GM19455 (cell line): ENCODE measurements at regions not wholly inside any gene's neighbourhood (a gene's known extent, or its start where the extent isn't known, plus 50 kb on each side); places are given as distances from the start of the nearest gene placed in this dataset.
"Not testable (repeated sequence)": the region's sequence is repeated elsewhere in the genome, so short reads cannot be mapped to it uniquely, and the experiment has no call there.

ENCODE experiments used
- ATAC-seq: cut with Tn5 transposase; IDR thresholded peaks from one replicate; pipeline ENCODE4 v1.9.1; 2021; ENCODE audit not compliant: unreplicated experiment

GRCh38 chr10:60523371-60523770 is 133.7 kb upstream of the ANK3 start:
- not testable (repeated sequence) for ATAC-seq

GRCh38 chr10:60522617-60523016 is 132.9 kb upstream of the ANK3 start:
- ATAC-seq: no peak

GRCh38 chr10:60521974-60522405 is 132.3 kb upstream of the ANK3 start:
- ATAC-seq: no peak

GRCh38 chr10:60518745-60519144 is 129.1 kb upstream of the ANK3 start:
- ATAC-seq: no peak

- no peak for ATAC-seq
These were observed 128.1 kb upstream of the ANK3 start for GRCh38 chr10:60517805-60518204.

- no peak for ATAC-seq
These were observed 123.6 kb upstream of the ANK3 start for GRCh38 chr10:60513281-60513680.

- ATAC-seq: no peak
These were observed 122.0 kb upstream of the ANK3 start for GRCh38 chr10:60511477-60512229.

GRCh38 chr10:60508831-60509230 is 119.2 kb upstream of the ANK3 start:
- ATAC-seq: no peak

GRCh38 chr10:60508037-60508436 is 118.4 kb upstream of the ANK3 start:
- ATAC-seq: no peak

- no peak for ATAC-seq
These were observed 112.9 kb upstream of the ANK3 start for GRCh38 chr10:60502621-60503020.

- ATAC-seq: no peak
These were observed 109.3 kb upstream of the ANK3 start for GRCh38 chr10:60498985-60499384.

GRCh38 chr10:60497364-60497763 is 107.7 kb upstream of the ANK3 start:
- no peak for ATAC-seq

GRCh38 chr10:60496181-60496580 is 106.5 kb upstream of the ANK3 start:
- no peak for ATAC-seq

GRCh38 chr10:60495338-60496055 is 105.8 kb upstream of the ANK3 start:
- no peak for ATAC-seq

GRCh38 chr10:60494774-60495173 is 105.1 kb upstream of the ANK3 start:
- no peak for ATAC-seq

GRCh38 chr10:60491162-60491561 is 101.5 kb upstream of the ANK3 start:
- no peak for ATAC-seq

- no peak for ATAC-seq
These were observed 100.3 kb upstream of the ANK3 start for GRCh38 chr10:60490013-60490412.

GRCh38 chr10:60488111-60488669 is 98.5 kb upstream of the ANK3 start:
- ATAC-seq: no peak

- no peak for ATAC-seq
These were observed 97.9 kb upstream of the ANK3 start for GRCh38 chr10:60487543-60487942.

- ATAC-seq: no peak
These were observed 95.3 kb upstream of the ANK3 start for GRCh38 chr10:60485025-60485424.

- no peak for ATAC-seq
These were observed 91.3 kb upstream of the ANK3 start for GRCh38 chr10:60480865-60481563.
